GM19099 (cell line): ENCODE measurements at regions not wholly inside any gene's neighbourhood (a gene's known extent, or its start where the extent isn't known, plus 50 kb on each side); places are given as distances from the start of the nearest gene placed in this dataset.

Experiments used
- POLR2A ChIP-seq: IDR thresholded peaks from 3 replicates; pipeline ENCODE4 v1.6.1; 2011; ENCODE audit warnings: low read depth; ENCODE audit not compliant: insufficient read length; ENCODE audit errors: extremely low read depth

- TF ChIP-seq POLR2A = no peak
These were observed 396.6 kb upstream of the ASIC2 start for GRCh38 chr17:33689725-33690124.

- TF ChIP-seq POLR2A = no peak
These were observed 402.3 kb upstream of the ASIC2 start for GRCh38 chr17:33695431-33695830.

- TF ChIP-seq POLR2A = no peak
These were observed 403.0 kb upstream of the ASIC2 start for GRCh38 chr17:33696102-33696501.

GRCh38 chr17:33697557-33697956 lies 404.5 kb upstream of the ASIC2 start:
- no peak for TF ChIP-seq POLR2A

GRCh38 chr17:33701910-33702309 lies 408.8 kb upstream of the ASIC2 start:
- no peak for TF ChIP-seq POLR2A

GRCh38 chr17:33704856-33705255 lies 411.8 kb upstream of the ASIC2 start:
- TF ChIP-seq POLR2A = no peak

GRCh38 chr17:33709881-33710280 lies 416.8 kb upstream of the ASIC2 start:
- no peak for TF ChIP-seq POLR2A

GRCh38 chr17:33712120-33712519 lies 419.0 kb upstream of the ASIC2 start:
- TF ChIP-seq POLR2A = no peak

- no peak for TF ChIP-seq POLR2A
These were observed 423.9 kb upstream of the ASIC2 start for GRCh38 chr17:33716957-33717356.

- no peak for TF ChIP-seq POLR2A
These were observed 432.7 kb upstream of the ASIC2 start for GRCh38 chr17:33725675-33726271.

GRCh38 chr17:33730131-33730530 lies 437.0 kb upstream of the ASIC2 start:
- TF ChIP-seq POLR2A = no peak

GRCh38 chr17:33732116-33732515 lies 439.0 kb upstream of the ASIC2 start:
- no peak for TF ChIP-seq POLR2A

GRCh38 chr17:33739714-33740113 lies 446.6 kb upstream of the ASIC2 start:
- TF ChIP-seq POLR2A = no peak

GRCh38 chr17:33745047-33745760 lies 452.1 kb upstream of the ASIC2 start:
- TF ChIP-seq POLR2A = no peak

GRCh38 chr17:33749171-33749570 lies 456.1 kb upstream of the ASIC2 start:
- TF ChIP-seq POLR2A = no peak

GRCh38 chr17:33750943-33751701 lies 458.0 kb upstream of the ASIC2 start:
- no peak for TF ChIP-seq POLR2A
